Esophagus muscularis mucosa (tissue), 4 donors: ENCODE measurements at regions not wholly inside any gene's neighbourhood (a gene's known extent, or its start where the extent isn't known, plus 50 kb on each side); places are given as distances from the start of the nearest gene placed in this dataset.

ENCODE experiments used
- EP300 ChIP-seq: sonication (generic); formaldehyde crosslinking; IDR thresholded peaks from one replicate; pipeline ENCODE4 v1.6.1; 2017; ENCODE audit warnings: antibody characterized with exemption
- POLR2A ChIP-seq: fragments of 450-650 bp; IDR thresholded peaks from one replicate; pipeline ENCODE4 v1.6.1; 2017; ENCODE audit warnings: antibody characterized with exemption, moderate library complexity, mild to moderate bottlenecking, low read depth
- POLR2AphosphoS5 ChIP-seq, 2 donors: sonication (generic); formaldehyde crosslinking; IDR thresholded peaks; one replicate each; pipeline ENCODE4 v1.6.1; 2017; ENCODE audit warnings: antibody characterized with exemption in 2 of 2
- TF ChIP-seq, protein P1 (sequence below), 3 experiments: fragments of 200-600 bp in 2 of 3; fragments of 450-650 bp in 1 of 3; sonication (generic) in 2 of 3; IDR thresholded peaks; one replicate each; pipeline ENCODE4 v1.5.1; 2017 to 2019; ENCODE audit warnings: antibody characterized with exemption in 3 of 3, mild to moderate bottlenecking in 2 of 3, moderate library complexity in 1 of 3

DNA sequence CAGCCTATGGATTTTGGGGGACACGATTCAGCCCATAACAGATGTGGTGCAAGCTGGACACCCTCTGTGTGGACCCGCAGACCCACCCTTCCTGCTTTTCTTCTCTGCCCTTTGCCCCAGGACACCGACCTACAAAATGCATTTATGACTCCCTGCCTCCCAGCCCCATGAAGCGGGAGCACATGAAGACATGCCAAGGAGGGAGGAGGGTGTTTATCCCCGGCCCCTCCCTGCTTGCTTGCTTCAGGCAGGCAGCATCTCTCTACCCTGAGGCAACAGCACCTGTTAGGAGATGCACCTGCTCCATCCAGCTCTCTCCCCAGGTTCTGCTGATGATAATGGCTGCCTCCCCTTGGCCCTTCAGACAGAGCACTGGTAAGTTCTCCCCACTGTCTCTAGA is 187.5 kb downstream of the PSMG1 start:
- TF ChIP-seq, protein P1, sequence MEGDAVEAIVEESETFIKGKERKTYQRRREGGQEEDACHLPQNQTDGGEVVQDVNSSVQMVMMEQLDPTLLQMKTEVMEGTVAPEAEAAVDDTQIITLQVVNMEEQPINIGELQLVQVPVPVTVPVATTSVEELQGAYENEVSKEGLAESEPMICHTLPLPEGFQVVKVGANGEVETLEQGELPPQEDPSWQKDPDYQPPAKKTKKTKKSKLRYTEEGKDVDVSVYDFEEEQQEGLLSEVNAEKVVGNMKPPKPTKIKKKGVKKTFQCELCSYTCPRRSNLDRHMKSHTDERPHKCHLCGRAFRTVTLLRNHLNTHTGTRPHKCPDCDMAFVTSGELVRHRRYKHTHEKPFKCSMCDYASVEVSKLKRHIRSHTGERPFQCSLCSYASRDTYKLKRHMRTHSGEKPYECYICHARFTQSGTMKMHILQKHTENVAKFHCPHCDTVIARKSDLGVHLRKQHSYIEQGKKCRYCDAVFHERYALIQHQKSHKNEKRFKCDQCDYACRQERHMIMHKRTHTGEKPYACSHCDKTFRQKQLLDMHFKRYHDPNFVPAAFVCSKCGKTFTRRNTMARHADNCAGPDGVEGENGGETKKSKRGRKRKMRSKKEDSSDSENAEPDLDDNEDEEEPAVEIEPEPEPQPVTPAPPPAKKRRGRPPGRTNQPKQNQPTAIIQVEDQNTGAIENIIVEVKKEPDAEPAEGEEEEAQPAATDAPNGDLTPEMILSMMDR (IDR thresholded peaks at IDR 0.05), result no peak
- TF ChIP-seq POLR2A (no peak), POLR2AphosphoS5 (IDR thresholded peaks at IDR 0.05) (no peak), EP300 (no peak)
